NCI-H2081 treated with DMSO at 0.1 percent for 48 hours (cell line): ENCODE measurements at regions not wholly inside any gene's neighbourhood (a gene's known extent, or its start where the extent isn't known, plus 50 kb on each side); places are given as distances from the start of the nearest gene placed in this dataset.

Source experiments
- DNase-seq: peaks from one replicate; lab custom pipeline; 2025; lab: John Stamatoyannopoulos, UW

DNA sequence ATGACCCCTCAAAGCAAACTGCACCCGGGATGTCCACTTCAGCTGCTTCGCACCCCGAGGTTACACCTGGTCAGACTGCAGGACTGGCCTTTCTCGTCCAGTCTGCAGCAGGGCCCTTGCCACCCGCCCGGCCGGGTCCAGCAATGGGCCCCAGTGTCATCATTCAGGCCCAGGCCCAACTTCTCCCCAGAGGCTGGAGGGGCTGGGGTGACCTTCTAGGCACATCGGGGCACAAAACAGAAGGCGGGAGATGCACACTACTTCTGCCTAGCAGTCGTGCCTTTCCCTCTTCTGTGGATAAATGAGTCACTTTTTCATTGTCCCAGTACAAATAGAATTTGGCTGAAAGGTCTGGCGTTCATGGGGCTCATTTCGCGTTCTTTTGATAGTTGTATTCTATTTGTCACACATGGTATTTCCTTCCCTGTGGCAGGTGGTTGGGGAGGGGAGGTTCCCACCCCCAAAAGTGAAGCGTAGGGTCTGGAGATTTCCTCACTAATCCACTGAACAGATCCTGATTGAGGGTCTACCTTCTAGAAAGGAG, 56.9 kb upstream of the ID2 start:
- no peak for DNase-seq

DNA sequence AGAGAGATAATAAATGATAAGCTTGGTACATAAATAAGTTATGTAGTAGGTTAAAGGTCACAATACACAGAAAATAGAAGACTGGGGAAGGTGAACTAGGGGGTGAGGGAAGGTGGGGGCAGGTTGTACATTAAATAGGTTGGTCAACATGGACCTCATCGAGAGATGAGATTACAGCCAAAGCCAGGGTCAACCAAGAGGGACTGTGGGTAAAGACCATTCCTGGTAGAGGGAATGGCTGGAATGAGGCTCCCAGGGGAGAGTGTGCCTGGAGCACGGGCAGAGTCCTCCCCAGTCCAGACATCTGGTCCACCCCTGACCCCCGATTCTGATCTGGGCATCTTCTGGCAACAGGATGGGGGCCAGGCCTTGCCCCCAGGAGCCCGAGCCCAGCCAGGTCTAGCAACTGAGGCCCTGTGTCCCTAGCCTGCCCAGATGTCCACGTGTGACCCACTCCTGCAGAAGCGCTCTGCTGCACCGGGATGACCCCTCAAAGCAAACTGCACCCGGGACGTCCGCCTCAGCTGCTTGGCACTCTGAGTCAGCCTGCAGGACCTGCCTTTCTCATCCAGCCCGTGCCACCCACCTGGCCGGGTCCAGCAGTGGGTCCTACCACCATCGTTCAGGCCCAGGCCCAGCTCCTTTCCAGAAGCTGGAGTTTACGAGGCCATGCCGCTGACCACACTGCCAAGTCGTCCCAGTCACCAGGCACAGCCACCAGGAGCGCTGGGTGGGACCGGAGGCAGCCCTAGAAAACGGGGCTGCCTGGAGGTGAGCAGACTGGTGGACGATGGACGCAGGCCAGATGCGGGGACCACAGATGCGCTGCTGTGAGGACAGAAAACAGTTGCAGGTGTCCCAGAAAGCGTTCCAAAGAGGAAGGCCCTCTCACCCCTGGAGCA, 56.2 kb upstream of the ID2 start:
- DNase-seq: no peak

GRCh38 chr2:8626572-8626971, 55.3 kb upstream of the ID2 start:
- no peak for DNase-seq

GRCh38 chr2:8627019-8627691, 54.7 kb upstream of the ID2 start:
- DNase-seq: no peak

- no peak for DNase-seq
These were observed 54.2 kb upstream of the ID2 start for GRCh38 chr2:8627692-8628085.

DNA sequence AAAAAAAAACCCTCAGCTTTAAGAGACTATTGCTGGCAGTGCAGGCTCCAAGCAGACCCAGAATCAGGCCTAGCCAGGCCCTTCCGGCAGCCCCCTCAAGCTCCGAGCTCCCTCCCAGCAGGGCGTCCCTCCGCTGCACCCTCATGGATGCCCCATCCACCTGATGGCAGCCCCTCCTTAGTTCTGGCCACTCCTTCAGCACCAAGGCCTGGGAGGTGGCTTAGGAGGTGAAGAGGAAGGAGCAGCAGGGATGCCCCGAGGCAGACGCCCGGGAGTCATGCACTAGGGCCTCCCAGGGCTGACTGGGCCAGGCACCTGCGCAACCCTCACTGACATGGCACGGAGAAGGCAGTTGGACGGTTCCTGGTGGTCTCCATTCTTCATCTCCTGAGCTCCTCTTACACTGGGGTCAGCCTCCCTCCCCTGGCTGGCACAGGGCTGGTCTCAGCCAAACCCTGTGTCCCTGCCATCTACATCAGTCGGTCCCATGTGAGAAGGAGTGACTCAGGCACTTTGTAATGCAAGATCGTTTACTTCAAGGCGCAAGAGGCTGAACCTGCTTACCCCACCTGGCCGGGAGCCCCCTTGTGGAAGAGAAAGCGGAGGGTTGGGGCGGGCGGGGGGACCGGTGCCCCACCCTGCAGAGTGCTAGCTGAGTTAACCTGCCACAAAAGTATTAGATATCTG, 53.5 kb upstream of the ID2 start:
- DNase-seq: no peak

- no peak for DNase-seq
These were observed 53.0 kb upstream of the ID2 start for GRCh38 chr2:8628866-8629209.

- DNase-seq: no peak
These were observed 52.5 kb upstream of the ID2 start for GRCh38 chr2:8629402-8629801.

- no peak for DNase-seq
These were observed 51.0 kb upstream of the ID2 start for GRCh38 chr2:8630676-8631464.

DNA sequence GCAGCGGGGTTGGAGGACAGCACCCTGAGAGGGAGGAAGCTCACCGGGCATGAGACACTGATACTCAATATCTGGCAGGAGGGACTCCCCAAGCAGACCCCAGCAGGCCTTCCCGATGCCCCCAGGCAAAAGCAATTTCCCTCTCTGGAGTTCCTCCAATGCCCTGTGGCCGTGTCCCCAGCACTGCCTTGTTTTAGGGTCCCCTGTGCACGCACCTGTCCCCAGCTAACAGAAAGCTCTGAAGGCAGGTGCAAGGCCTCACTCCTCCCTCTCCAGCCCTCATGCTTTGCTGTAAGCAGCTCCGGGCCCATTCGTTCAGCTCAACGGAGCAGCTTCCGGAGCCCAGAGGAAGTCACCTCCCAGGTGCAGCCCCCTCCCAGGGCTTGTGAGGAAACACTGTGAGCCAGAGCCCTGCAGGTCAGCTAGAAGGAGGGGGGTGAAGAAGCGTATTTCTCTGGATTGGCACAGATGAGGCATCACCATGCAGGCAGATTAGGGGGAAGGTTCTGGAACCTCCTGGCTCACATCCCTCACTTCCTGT, 50.3 kb upstream of the ID2 start:
- no peak for DNase-seq
